HG02798 (cell line): ENCODE measurements at regions not wholly inside any gene's neighbourhood (a gene's known extent, or its start where the extent isn't known, plus 50 kb on each side); places are given as distances from the start of the nearest gene placed in this dataset.

Experiments used
- ATAC-seq: cut with Tn5 transposase; IDR thresholded peaks from one replicate; pipeline ENCODE4 v1.9.1; 2021; ENCODE audit warnings: mild to moderate bottlenecking; ENCODE audit not compliant: unreplicated experiment, poor library complexity

GRCh38 chr16:52068447-52069074, 478.4 kb downstream of the TOX3 start:
- no peak for ATAC-seq

GRCh38 chr16:52066962-52067361, 480.0 kb downstream of the TOX3 start:
- no peak for ATAC-seq

GRCh38 chr16:52056259-52056658, 490.7 kb downstream of the TOX3 start:
- no peak for ATAC-seq

- no peak for ATAC-seq
Measured at GRCh38 chr16:52055381-52055780, 491.6 kb downstream of the TOX3 start.

GRCh38 chr16:52054326-52054725, 492.6 kb downstream of the TOX3 start:
- no peak for ATAC-seq

GRCh38 chr16:52052818-52053217, 494.1 kb downstream of the TOX3 start:
- no peak for ATAC-seq

GRCh38 chr16:52051414-52052172, 495.4 kb downstream of the TOX3 start:
- no peak for ATAC-seq

GRCh38 chr16:52050418-52050817, 496.5 kb downstream of the TOX3 start:
- ATAC-seq: no peak

GRCh38 chr16:52035436-52035835, 511.5 kb downstream of the TOX3 start:
- no peak for ATAC-seq

- ATAC-seq: no peak
Measured at GRCh38 chr16:52034830-52035229, 512.1 kb downstream of the TOX3 start.

GRCh38 chr16:52033992-52034391, 513.0 kb downstream of the TOX3 start:
- no peak for ATAC-seq

GRCh38 chr16:52022980-52023379, 524.0 kb downstream of the TOX3 start:
- no peak for ATAC-seq

- ATAC-seq: no peak
Measured at GRCh38 chr16:52022177-52022576, 524.8 kb downstream of the TOX3 start.

GRCh38 chr16:52016387-52016786, 530.6 kb downstream of the TOX3 start:
- no peak for ATAC-seq

GRCh38 chr16:52005551-52005950, 541.4 kb downstream of the TOX3 start:
- no peak for ATAC-seq

GRCh38 chr16:52004343-52004742, 542.6 kb downstream of the TOX3 start:
- no peak for ATAC-seq

- ATAC-seq: no peak
Measured at GRCh38 chr16:52002026-52002425, 544.9 kb downstream of the TOX3 start.

GRCh38 chr16:51996516-51996915, 550.4 kb downstream of the TOX3 start:
- no peak for ATAC-seq

- ATAC-seq: no peak
Measured at GRCh38 chr16:51994597-51994996, 552.3 kb downstream of the TOX3 start.

GRCh38 chr16:51989637-51990230, 557.2 kb downstream of the TOX3 start:
- ATAC-seq: no peak

- ATAC-seq: no peak
Measured at GRCh38 chr16:51988977-51989376, 558.0 kb downstream of the TOX3 start.

GRCh38 chr16:51987519-51987918, 559.4 kb downstream of the TOX3 start:
- ATAC-seq: no peak
